Loucy (cell line): ENCODE measurements at regions not wholly inside any gene's neighbourhood (a gene's known extent, or its start where the extent isn't known, plus 50 kb on each side); places are given as distances from the start of the nearest gene placed in this dataset.

Experiments used
- CTCF ChIP-seq: fragments of 200-600 bp; sonication (generic); conservative IDR thresholded peaks from 2 replicates; pipeline ENCODE4 v1.5.1; 2014; ENCODE audit warnings: mild to moderate bottlenecking, antibody characterized with exemption, low read length
- EZH2phosphoT487 ChIP-seq: fragments of 200-600 bp; IDR thresholded peaks from 2 replicates; pipeline ENCODE4 v1.6.1; 2018; ENCODE audit warnings: antibody characterized with exemption, mild to moderate bottlenecking, moderate library complexity, borderline replicate concordance

- no peak for TF ChIP-seq CTCF
- TF ChIP-seq EZH2phosphoT487, result no peak
These were observed 225.0 kb upstream of the SMIM21 start for GRCh38 chr18:75652528-75652927.
